ENCODE measurements at regions not wholly inside any gene's neighbourhood (a gene's known extent, or its start where the extent isn't known, plus 50 kb on each side); places are given as distances from the start of the nearest gene placed in this dataset.

- Histone ChIP-seq H3K9me1 (replicated peaks; ENCODE audit: control insufficient read depth, extremely low read depth, insufficient read depth, low read length) (no peaks in the 10 kb centered on the region), H3K4me3 (replicated peaks in 1 of 3; ENCODE audit: insufficient read depth in 1 of 3, low read depth in 1 of 3, low read length in 3 of 3) (no peak overlapping the region), H2AFZ (ENCODE audit: low read depth, low read length) (no peak overlapping the region), H3K27ac (ENCODE audit: insufficient read depth, low read depth, low read length) (no peak overlapping the region), H3K4me1 (ENCODE audit: control insufficient read depth, extremely low read depth, insufficient read depth, low read length) (no peaks in the 10 kb centered on the region), H3K9me3 (replicated peaks; ENCODE audit: control insufficient read depth, insufficient read depth, low read length) (no peaks in the 10 kb centered on the region), H3K36me3 (ENCODE audit: control insufficient read depth in 2 of 2, extremely low read depth in 1 of 2, insufficient read depth in 2 of 2, low read length in 2 of 2) (no peaks in the 10 kb centered on the region), H3K4me2 (ENCODE audit: insufficient read depth, low read length) (no peak overlapping the region), H4K20me1 (replicated peaks; ENCODE audit: control insufficient read depth, extremely low read depth, insufficient read depth, low read length) (no peaks in the 10 kb centered on the region), H3K27me3 (ENCODE audit: control insufficient read depth in 2 of 2, insufficient read depth in 2 of 2, low read length in 2 of 2) (no peaks in the 10 kb centered on the region), H3K79me2 (ENCODE audit: control insufficient read depth, insufficient read depth, low read length) (no peaks in the 10 kb centered on the region), H3K9ac (replicated peaks; ENCODE audit: extremely low read depth, insufficient read depth, low read length) (no peak overlapping the region)
- CTCF ChIA-PET = no interaction called here
- dilution Hi-C loops (cut with MboI; ENCODE audit: extremely low pct_ligation_motif_present, low sequenced_read_pairs) = no loop called here
- no peak for TF ChIP-seq EZH2 (IDR thresholded peaks at IDR 0.05; ENCODE audit: borderline replicate concordance, low read depth, low read length, severe bottlenecking)
- no peak for TF ChIP-seq CTCF (IDR thresholded peaks at IDR 0.05; ENCODE audit: extremely low read depth in 1 of 2, insufficient read depth in 1 of 2, low read depth in 1 of 2, low read length in 2 of 2)
- TF ChIP-seq GATA2 (IDR thresholded peaks at IDR 0.05; ENCODE audit: insufficient read depth, insufficient read length, low read depth, low read length) = no peak
- intact Hi-C loops (cut with micrococcal nuclease) = no loop called here
- POLR2A ChIA-PET = no interaction called here
- DNase-seq (ENCODE audit: low read depth, low spot score) (no peak), FAIRE-seq (no peak)
- no TSS peak for BruUV-seq (replicated peaks)
Observed at GRCh38 chr4:127182687-127183086, 450.1 kb upstream of the INTU start.

- Histone ChIP-seq H3K27ac (ENCODE audit: insufficient read depth, low read depth, low read length) (no peak overlapping the region), H3K27me3 (ENCODE audit: control insufficient read depth in 2 of 2, insufficient read depth in 2 of 2, low read length in 2 of 2) (no peaks in the 10 kb centered on the region), H3K4me2 (ENCODE audit: insufficient read depth, low read length) (no peak overlapping the region), H3K36me3 (ENCODE audit: control insufficient read depth in 2 of 2, extremely low read depth in 1 of 2, insufficient read depth in 2 of 2, low read length in 2 of 2) (no peaks in the 10 kb centered on the region), H3K9me3 (replicated peaks; ENCODE audit: control insufficient read depth, insufficient read depth, low read length) (peaks cover 2% of the 10 kb centered on the region), H3K4me3 (replicated peaks in 1 of 3; ENCODE audit: insufficient read depth in 1 of 3, low read depth in 1 of 3, low read length in 3 of 3) (no peak overlapping the region), H3K9ac (replicated peaks; ENCODE audit: extremely low read depth, insufficient read depth, low read length) (no peak overlapping the region), H3K79me2 (ENCODE audit: control insufficient read depth, insufficient read depth, low read length) (no peaks in the 10 kb centered on the region), H4K20me1 (replicated peaks; ENCODE audit: control insufficient read depth, extremely low read depth, insufficient read depth, low read length) (no peaks in the 10 kb centered on the region), H2AFZ (ENCODE audit: low read depth, low read length) (no peak overlapping the region), H3K9me1 (replicated peaks; ENCODE audit: control insufficient read depth, extremely low read depth, insufficient read depth, low read length) (no peaks in the 10 kb centered on the region), H3K4me1 (ENCODE audit: control insufficient read depth, extremely low read depth, insufficient read depth, low read length) (no peaks in the 10 kb centered on the region)
- no peak for TF ChIP-seq EZH2 (IDR thresholded peaks at IDR 0.05; ENCODE audit: borderline replicate concordance, low read depth, low read length, severe bottlenecking)
- no peak for TF ChIP-seq MYC (IDR thresholded peaks at IDR 0.05; ENCODE audit: low read depth, low read length)
- TF ChIP-seq POLR2AphosphoS5 (IDR thresholded peaks at IDR 0.05; ENCODE audit: insufficient read depth, low read depth, low read length) = no peak
- no peak for TF ChIP-seq CTCF (IDR thresholded peaks at IDR 0.05; ENCODE audit: extremely low read depth in 1 of 2, insufficient read depth in 1 of 2, low read depth in 1 of 2, low read length in 2 of 2)
- TF ChIP-seq MAX (IDR thresholded peaks at IDR 0.05; ENCODE audit: insufficient read depth, insufficient read length) = no peak
- TF ChIP-seq GATA2 (IDR thresholded peaks at IDR 0.05; ENCODE audit: insufficient read depth, insufficient read length, low read depth, low read length) = no peak
- TF ChIP-seq JUN (IDR thresholded peaks at IDR 0.05; ENCODE audit: borderline replicate concordance, insufficient read depth, insufficient read length, low read depth) = no peak
- no peak for TF ChIP-seq POLR2A (IDR thresholded peaks at IDR 0.05; ENCODE audit: low read depth, low read length)
- no peak for TF ChIP-seq FOS (IDR thresholded peaks at IDR 0.05; ENCODE audit: borderline replicate concordance, insufficient read depth, low read length)
- intact Hi-C loops (cut with micrococcal nuclease) = no loop called here
- ChIA-PET POLR2A (no interaction called here), CTCF (no interaction called here)
- DNase-seq (ENCODE audit: low read depth, low spot score) (no peak), FAIRE-seq (no peak)
- dilution Hi-C loops (cut with MboI; ENCODE audit: extremely low pct_ligation_motif_present, low sequenced_read_pairs) = no loop called here
- no TSS peak for BruUV-seq (replicated peaks)
Observed at GRCh38 chr4:127188847-127189246, 443.9 kb upstream of the INTU start.
